Stimulated activated naive B cell treated with anti-CD40 and anti-IgM and Interleukin-4, amounts not matched to agents 10 μg/mL and 1 μg/mL and 100 μg/mL, for 72 hours (primary cell): ENCODE measurements at regions not wholly inside any gene's neighbourhood (a gene's known extent, or its start where the extent isn't known, plus 50 kb on each side); places are given as distances from the start of the nearest gene placed in this dataset.

ENCODE experiments used
- ATAC-seq, 2 donors: fragments of 150-1000 bp; cut with Tn5 transposase; replicated peaks; 2 replicates each; pipeline ENCODE4 v1.10.0; 2021; ENCODE audit warnings: moderate library complexity in 1 of 2
- DNase-seq: peaks from one replicate; pipeline ENCODE4 v3.0.0; 2021
- H3K27ac Mint-ChIP-seq: one replicate; pipeline ENCODE4 v1.8.0; 2022; ENCODE audit warnings: mild to moderate bottlenecking, mixed read lengths
- H3K27me3 Mint-ChIP-seq, 2 donors: one replicate each; pipeline ENCODE4 v1.8.0; 2022; ENCODE audit warnings: mixed read lengths in 2 of 2
- H3K36me3 Mint-ChIP-seq, 2 donors: one replicate each; pipeline ENCODE4 v1.8.0; 2022; ENCODE audit warnings: mixed read lengths in 2 of 2, mild to moderate bottlenecking in 1 of 2
- H3K4me1 Mint-ChIP-seq, 2 donors: one replicate each; pipeline ENCODE4 v1.8.0; 2022; ENCODE audit warnings: mixed read lengths in 2 of 2, mild to moderate bottlenecking in 1 of 2
- H3K4me3 Mint-ChIP-seq, 2 donors: one replicate each; pipeline ENCODE4 v1.8.0; 2022; ENCODE audit warnings: mild to moderate bottlenecking in 2 of 2, mixed read lengths in 2 of 2, moderate library complexity in 1 of 2
- H3K9me3 Mint-ChIP-seq, 2 donors: one replicate each; pipeline ENCODE4 v1.8.0; 2022; ENCODE audit warnings: mixed read lengths in 2 of 2, mild to moderate bottlenecking in 1 of 2

DNA sequence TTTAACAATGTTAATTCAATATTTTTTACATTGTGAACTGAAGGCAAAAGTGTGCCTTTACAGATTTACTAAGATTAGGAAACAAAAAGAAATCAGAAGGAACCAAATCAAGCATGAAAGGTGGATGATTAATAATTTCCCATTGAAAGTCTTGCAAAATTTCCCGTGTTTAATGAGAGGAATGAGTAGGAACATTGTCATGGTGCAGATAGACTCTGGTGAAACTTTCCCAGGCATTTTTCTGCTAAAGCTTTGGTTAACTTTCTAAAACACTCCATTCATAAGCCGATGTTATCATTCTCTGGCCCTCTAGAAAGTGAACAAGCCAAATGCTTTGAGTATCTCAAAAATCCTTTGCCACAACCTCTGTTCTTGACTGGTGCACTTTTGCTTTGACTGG is 1522.8 kb upstream of the PABPC4L start:
- DNase-seq (no peak), ATAC-seq (no peak)
- Mint-ChIP-seq H3K9me3 (no peaks in the 10 kb centered on the region), H3K4me3 (no peak overlapping the region), H3K4me1 (no peaks in the 10 kb centered on the region), H3K27ac (no peak overlapping the region), H3K27me3 (no peaks in the 10 kb centered on the region), H3K36me3 (no peaks in the 10 kb centered on the region)

DNA sequence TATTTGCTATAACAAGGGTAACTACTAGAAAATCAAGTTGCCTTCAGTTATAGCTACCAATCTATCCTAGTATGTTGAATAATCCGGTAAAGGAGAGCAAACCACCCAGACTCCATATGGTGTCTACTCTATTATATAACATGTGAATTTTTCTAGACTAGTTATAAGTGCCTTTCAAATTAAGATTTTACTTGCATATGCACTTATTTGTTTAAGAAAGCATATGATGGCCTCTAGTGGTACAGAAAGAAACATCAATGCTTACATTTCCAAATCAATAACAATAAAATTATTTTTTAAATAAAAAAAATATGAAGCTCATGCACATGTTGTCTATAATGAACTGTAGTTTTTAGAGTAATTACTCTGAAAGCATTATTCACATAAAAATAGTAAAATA is 1516.4 kb upstream of the PABPC4L start:
- no peak for DNase-seq

DNA sequence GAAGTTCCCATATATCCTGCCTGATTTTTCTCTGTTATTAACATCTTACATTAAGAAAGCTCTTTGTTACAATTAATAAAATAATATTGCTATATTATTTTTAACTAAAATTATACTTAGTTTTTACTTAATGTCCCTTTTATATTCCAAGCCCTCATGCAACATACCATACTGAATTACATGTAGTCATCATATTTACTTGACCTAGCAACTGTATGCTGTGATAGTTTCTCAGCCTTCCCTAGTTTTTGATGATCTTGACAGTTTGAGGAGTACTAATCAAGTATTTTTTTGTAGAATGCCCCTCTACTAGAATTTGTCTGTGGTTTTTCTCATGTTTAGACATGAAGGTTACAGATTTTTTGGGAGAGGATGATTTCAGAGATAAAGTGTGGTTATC is 1503.8 kb upstream of the PABPC4L start:
- DNase-seq (no peak), ATAC-seq (no peak)
- Mint-ChIP-seq H3K36me3 (no peaks in the 10 kb centered on the region), H3K4me1 (no peaks in the 10 kb centered on the region), H3K27ac (no peak overlapping the region), H3K27me3 (no peaks in the 10 kb centered on the region), H3K9me3 (peaks cover 0 to 2% of the 10 kb centered on the region in 2 donors), H3K4me3 (no peak overlapping the region)

More for the DNA sequence above, 1516.4 kb upstream of the PABPC4L start:
- no peaks in the 10 kb centered on the region for H3K27me3 Mint-ChIP-seq
- no peaks in the 10 kb centered on the region for H3K9me3 Mint-ChIP-seq
- H3K4me1 Mint-ChIP-seq = no peaks in the 10 kb centered on the region
- ATAC-seq = no peak
- no peak overlapping the region for H3K4me3 Mint-ChIP-seq
- H3K36me3 Mint-ChIP-seq = no peaks in the 10 kb centered on the region
- H3K27ac Mint-ChIP-seq = no peak overlapping the region

DNA sequence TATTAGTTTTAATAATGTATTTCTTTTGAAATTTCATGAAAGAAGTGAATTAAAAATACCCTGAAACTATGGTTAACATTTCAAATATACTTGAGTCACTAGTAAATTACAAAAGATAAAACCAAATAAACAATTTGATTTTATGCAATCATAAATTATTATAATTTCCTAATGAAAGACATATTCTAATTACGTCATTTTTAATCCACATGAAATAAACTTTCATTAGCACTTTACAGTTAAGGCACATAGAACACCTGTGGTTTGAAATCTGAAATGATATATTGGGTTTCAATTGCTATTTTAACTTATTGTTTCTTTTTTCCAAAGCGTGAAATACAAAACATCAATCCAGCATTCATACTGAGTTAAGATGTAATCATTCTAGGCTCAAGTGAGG is 1492.5 kb upstream of the PABPC4L start:
- H3K36me3 Mint-ChIP-seq = no peaks in the 10 kb centered on the region
- no peaks in the 10 kb centered on the region for H3K4me1 Mint-ChIP-seq
- H3K9me3 Mint-ChIP-seq = peaks cover 0 to 3% of the 10 kb centered on the region in 2 donors
- no peak overlapping the region for H3K27ac Mint-ChIP-seq
- no peak for DNase-seq
- no peak overlapping the region for H3K4me3 Mint-ChIP-seq
- no peaks in the 10 kb centered on the region for H3K27me3 Mint-ChIP-seq
- ATAC-seq = no peak

DNA sequence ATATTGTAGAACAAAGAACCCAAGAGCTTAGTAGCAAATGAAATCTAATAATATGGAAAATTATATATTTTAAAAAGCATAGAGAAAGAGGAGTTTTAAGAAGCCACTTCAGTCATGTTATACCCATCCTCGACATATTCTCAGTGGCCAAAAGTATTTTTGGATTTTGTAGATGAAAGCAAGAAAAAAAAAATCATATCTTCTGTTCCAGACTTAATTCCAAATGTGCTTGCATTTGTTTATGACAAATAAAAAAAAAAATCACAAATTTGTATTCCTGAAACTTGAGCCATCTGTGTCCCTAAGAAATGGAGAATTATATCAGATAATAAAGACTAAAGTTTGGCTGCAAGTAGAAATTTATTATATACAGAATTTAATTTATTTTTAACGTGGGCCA is 1482.4 kb upstream of the PABPC4L start:
- ATAC-seq (no peak), DNase-seq (no peak)
- no peak overlapping the region for H3K27ac Mint-ChIP-seq
- H3K9me3 Mint-ChIP-seq = peaks cover 7 to 10% of the 10 kb centered on the region in 2 donors
- no peak overlapping the region for H3K4me3 Mint-ChIP-seq
- no peaks in the 10 kb centered on the region for H3K27me3 Mint-ChIP-seq
- no peaks in the 10 kb centered on the region for H3K4me1 Mint-ChIP-seq
- no peaks in the 10 kb centered on the region for H3K36me3 Mint-ChIP-seq

DNA sequence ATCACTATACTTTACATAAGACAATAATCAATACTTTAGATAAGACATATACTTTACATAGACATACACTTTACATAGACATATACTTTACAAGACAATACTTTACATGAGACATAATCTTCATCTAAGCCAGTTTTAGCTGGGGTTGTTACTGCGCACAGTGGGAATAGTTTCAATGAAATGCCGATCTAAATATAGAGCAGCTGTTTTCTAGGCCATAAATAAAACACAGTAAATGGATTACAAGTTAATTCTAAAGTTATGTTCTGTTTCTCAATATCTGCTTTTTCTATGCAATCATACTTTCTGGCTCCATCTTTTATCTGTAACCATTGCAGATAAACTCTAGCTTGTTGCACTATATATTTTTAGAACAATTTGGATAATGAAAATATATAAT is 1470.6 kb upstream of the PABPC4L start:
- no peak overlapping the region for H3K27ac Mint-ChIP-seq
- no peaks in the 10 kb centered on the region for H3K4me1 Mint-ChIP-seq
- H3K27me3 Mint-ChIP-seq = no peaks in the 10 kb centered on the region
- no peak overlapping the region for H3K4me3 Mint-ChIP-seq
- peaks cover 1 to 3% of the 10 kb centered on the region in 2 donors for H3K9me3 Mint-ChIP-seq
- ATAC-seq (no peak), DNase-seq (no peak)
- H3K36me3 Mint-ChIP-seq = no peaks in the 10 kb centered on the region

DNA sequence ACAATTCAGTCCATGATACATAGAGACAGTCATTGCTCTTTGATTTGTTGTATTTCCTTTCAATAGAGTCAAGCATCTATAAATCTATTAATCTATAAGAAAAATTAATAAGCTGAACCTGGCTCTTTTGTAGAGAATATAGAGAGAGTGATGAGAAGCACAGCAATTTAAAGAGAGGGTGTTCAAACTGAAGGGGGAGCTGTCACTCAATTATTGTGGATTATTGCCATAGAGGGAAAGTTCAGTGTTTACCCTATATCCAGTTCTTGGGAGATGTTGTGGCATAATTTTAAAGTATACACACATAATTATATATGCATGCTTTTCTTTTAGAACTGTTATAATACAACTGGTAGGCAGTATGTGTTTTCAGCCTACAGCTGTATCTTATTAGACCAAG is 1469.0 kb upstream of the PABPC4L start:
- Mint-ChIP-seq H3K27me3 (no peaks in the 10 kb centered on the region), H3K9me3 (peaks cover 0 to 3% of the 10 kb centered on the region in 2 donors), H3K4me3 (no peak overlapping the region)

More for the DNA sequence above, 1469.0 kb upstream of the PABPC4L start:
- Mint-ChIP-seq H3K4me1 (no peaks in the 10 kb centered on the region), H3K27ac (no peak overlapping the region), H3K36me3 (no peaks in the 10 kb centered on the region)
- ATAC-seq (no peak), DNase-seq (no peak)
